Brain microvascular endothelial cell (primary cell): ENCODE measurements at regions not wholly inside any gene's neighbourhood (a gene's known extent, or its start where the extent isn't known, plus 50 kb on each side); places are given as distances from the start of the nearest gene placed in this dataset.

Experiments used
- DNase-seq: peaks from one replicate; pipeline ENCODE4 v3.0.0-alpha.2; 2020
- H3K27ac ChIP-seq: fragments of 250-450 bp; sonication (Bioruptor Pico); 2 replicates; pipeline ENCODE4 v1.5.1; 2020; ENCODE audit warnings: mild to moderate bottlenecking, moderate library complexity
- H3K27me3 ChIP-seq: fragments of 250-450 bp; sonication (Bioruptor Pico); replicated peaks from 2 replicates; pipeline ENCODE4 v1.5.1; 2020; ENCODE audit warnings: mild to moderate bottlenecking
- H3K36me3 ChIP-seq: fragments of 250-450 bp; sonication (Bioruptor Pico); replicated peaks from 2 replicates; pipeline ENCODE4 v1.5.1; 2020; ENCODE audit warnings: mild to moderate bottlenecking
- H3K4me3 ChIP-seq: 2 replicates; pipeline ENCODE4 v1.5.1; 2011; ENCODE audit warnings: low read depth, mild to moderate bottlenecking, control low read depth, low read length, moderate library complexity
- CTCF ChIP-seq: IDR thresholded peaks from 2 replicates; pipeline ENCODE4 v1.5.1; 2011; ENCODE audit warnings: low read depth, mild to moderate bottlenecking, moderate library complexity, low read length, control low read depth, inconsistent platforms; ENCODE audit errors: missing control alignments
- in situ Hi-C: cut with HindIII; loops from 2 replicates; pipeline ENCODE4 v1.10.0; 2017; ENCODE audit warnings: low sequenced_read_pairs, low pct_ligation_motif_present

- no peak overlapping the region for H3K27ac ChIP-seq
- H3K36me3 ChIP-seq = peaks cover 5% of the 10 kb centered on the region
- H3K4me3 ChIP-seq = no peak overlapping the region
- DNase-seq = peak; percentile 52
- in situ Hi-C loops = no loop called here
- peak; percentile 93 for TF ChIP-seq CTCF
- H3K27me3 ChIP-seq = no peaks in the 10 kb centered on the region
Measured at GRCh38 chr22:25362215-25362882, 142.9 kb downstream of the CRYBB2 start.

- TF ChIP-seq CTCF = no peak
- DNase-seq = no peak
- H3K36me3 ChIP-seq = peaks cover 5% of the 10 kb centered on the region
- H3K27me3 ChIP-seq = no peaks in the 10 kb centered on the region
- in situ Hi-C loops = no loop called here
- no peak overlapping the region for H3K27ac ChIP-seq
- no peak overlapping the region for H3K4me3 ChIP-seq
Measured at GRCh38 chr22:25362883-25363240, 143.4 kb downstream of the CRYBB2 start.

GRCh38 chr22:25363474-25363873 lies 144.0 kb downstream of the CRYBB2 start:
- DNase-seq = no peak
- TF ChIP-seq CTCF = no peak
- Histone ChIP-seq H3K27ac (no peak overlapping the region), H3K4me3 (no peak overlapping the region), H3K36me3 (peaks cover 5% of the 10 kb centered on the region), H3K27me3 (no peaks in the 10 kb centered on the region)
- in situ Hi-C loops = no loop called here

GRCh38 chr22:25364281-25364680 lies 144.8 kb downstream of the CRYBB2 start:
- TF ChIP-seq CTCF = no peak
- in situ Hi-C loops = no loop called here
- Histone ChIP-seq H3K36me3 (peaks cover 5% of the 10 kb centered on the region), H3K27me3 (no peaks in the 10 kb centered on the region), H3K27ac (no peak overlapping the region), H3K4me3 (no peak overlapping the region)
- no peak for DNase-seq

- Histone ChIP-seq H3K27ac (no peak overlapping the region), H3K27me3 (no peaks in the 10 kb centered on the region), H3K4me3 (no peak overlapping the region), H3K36me3 (peaks cover 2% of the 10 kb centered on the region)
- in situ Hi-C loops = no loop called here
- no peak for DNase-seq
- TF ChIP-seq CTCF = no peak
Measured at GRCh38 chr22:25364736-25365241, 145.3 kb downstream of the CRYBB2 start.
